Head of caudate nucleus (tissue), 42 donors: ENCODE measurements at regions not wholly inside any gene's neighbourhood (a gene's known extent, or its start where the extent isn't known, plus 50 kb on each side); places are given as distances from the start of the nearest gene placed in this dataset.

ENCODE experiments used
- DNase-seq, 42 donors: peaks; one replicate each; pipeline versions ENCODE4 v3.0.0 to v3.0.0-alpha.2; 2020 to 2021; ENCODE audit warnings: mixed read lengths in 7 of 42
- intact Hi-C: fragments of 100-400 bp; cut with DNase I; formaldehyde crosslinking; loops from one replicate; pipeline ENCODE4 v1.15.0; 2022

- no peak for DNase-seq
These were observed 378.2 kb upstream of the KAZN start for GRCh38 chr1:14220324-14220723.

DNA sequence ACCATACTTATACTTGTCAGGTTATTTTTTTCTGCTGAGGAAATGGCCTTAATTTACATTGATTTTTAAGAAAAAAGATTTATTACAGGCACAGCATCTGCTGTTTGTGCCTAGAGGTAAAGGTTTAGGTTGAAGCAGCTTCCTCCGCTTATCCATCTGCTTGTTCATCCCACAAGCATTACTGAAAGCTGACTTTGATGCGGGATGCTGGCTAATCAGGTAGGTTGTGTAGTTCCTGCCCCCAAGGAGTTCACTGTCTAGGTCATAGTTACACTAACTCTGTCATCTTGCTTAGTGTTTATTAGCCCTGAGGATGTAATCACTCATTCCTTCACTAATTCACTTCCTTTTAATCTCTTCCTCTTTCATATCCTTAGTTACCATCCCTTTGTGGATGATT is 377.7 kb upstream of the KAZN start:
- intact Hi-C loops, result no loop called here
- no peak for DNase-seq

More at GRCh38 chr1:14220324-14220723, 378.2 kb upstream of the KAZN start:
- intact Hi-C loops, result no loop called here

DNA sequence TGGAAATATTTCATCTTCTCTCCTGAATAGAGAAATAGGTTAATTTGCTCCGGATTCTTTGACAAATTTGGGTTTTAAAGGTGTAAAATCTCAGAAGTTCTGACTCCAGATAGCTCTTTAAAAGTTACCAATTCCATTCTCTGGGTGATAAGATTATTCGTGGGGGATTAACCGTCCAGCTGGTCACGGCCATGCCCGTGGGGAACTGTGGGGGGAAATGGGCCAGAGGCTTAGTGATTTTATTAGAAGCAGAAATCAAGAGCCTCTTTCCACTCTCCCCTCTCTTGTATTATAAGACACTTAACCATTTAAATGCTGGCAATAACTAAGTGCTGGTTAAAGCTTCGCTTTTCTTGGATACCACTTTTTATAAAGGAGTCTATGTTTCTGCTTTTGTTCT is 376.4 kb upstream of the KAZN start:
- DNase-seq, result no peak
- intact Hi-C loops, result no loop called here

DNA sequence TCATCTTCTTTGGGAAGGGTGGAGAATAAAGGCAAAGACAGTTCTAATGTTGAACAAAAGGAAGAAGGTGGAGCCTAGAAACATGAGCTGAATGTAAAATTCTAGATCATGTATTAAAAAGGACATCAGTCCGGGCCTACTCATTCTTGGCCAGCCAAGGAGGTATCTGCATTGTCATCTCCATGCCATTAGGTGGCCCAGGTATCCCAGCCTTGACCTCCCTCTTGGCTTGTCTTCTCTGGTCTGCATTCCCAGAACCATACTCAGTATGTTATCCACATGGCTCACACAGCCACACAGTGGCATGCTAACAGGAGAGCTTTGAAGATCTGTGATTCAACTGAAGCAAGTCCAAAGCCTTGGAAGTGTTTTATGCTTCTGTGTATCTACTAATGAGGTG is 369.8 kb upstream of the KAZN start:
- intact Hi-C loops, result no loop called here

GRCh38 chr1:14233510-14233909 is 365.0 kb upstream of the KAZN start:
- intact Hi-C loops, result no loop called here

More for the DNA sequence above, 369.8 kb upstream of the KAZN start:
- no peak for DNase-seq

DNA sequence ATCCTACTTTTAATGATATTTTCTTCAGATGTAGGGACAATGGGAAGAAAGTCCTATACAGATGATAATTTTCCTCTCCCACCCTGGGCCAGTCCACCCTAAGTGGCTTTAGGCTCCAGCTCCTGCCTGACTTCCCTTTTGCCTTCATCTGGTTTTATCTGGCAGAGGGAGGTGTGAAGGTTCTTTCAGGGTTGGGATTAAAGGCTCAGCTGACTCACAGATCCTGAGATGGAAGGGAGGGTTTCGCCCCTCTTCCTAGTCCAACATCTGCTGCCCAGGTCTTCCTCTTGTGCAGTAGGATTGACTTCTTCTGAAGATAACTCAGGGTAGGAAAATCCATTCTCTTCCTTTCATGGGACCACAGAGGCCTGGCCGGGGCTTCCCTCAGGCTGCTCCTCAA is 362.4 kb upstream of the KAZN start:
- no peak for DNase-seq
- intact Hi-C loops, result no loop called here

More at GRCh38 chr1:14233510-14233909, 365.0 kb upstream of the KAZN start:
- DNase-seq, result no peak

GRCh38 chr1:14238472-14239307 is 359.8 kb upstream of the KAZN start:
- intact Hi-C loops, result no loop called here
- DNase-seq, result peak in 5 of 42 donors; percentile 14 to 50 (median 22)

- DNase-seq, result no peak
- intact Hi-C loops, result no loop called here
These were observed 358.2 kb upstream of the KAZN start for GRCh38 chr1:14240265-14240664.

- intact Hi-C loops, result no loop called here
- no peak for DNase-seq
These were observed 356.4 kb upstream of the KAZN start for GRCh38 chr1:14242123-14242522.

- intact Hi-C loops, result no loop called here
- DNase-seq, result no peak
These were observed 355.6 kb upstream of the KAZN start for GRCh38 chr1:14242870-14243269.

DNA sequence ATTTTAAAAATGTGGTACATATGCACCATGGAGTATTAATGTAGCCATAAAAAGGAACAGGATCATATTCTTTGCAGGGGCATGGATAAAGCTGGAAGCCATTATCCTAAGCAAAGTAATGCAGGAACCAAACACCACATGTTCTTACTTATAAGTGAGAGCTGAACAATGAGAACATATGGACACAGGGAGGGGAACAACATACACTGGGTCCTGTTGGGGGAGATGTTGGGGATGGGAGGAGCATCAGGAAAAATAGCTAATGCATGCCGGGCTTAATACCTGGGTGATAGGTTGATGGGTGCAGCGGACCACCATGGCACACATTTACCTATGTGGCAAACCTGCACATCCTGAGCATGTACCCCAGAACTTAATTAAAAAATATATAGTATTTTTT is 352.5 kb upstream of the KAZN start:
- no peak for DNase-seq
- intact Hi-C loops, result no loop called here

DNA sequence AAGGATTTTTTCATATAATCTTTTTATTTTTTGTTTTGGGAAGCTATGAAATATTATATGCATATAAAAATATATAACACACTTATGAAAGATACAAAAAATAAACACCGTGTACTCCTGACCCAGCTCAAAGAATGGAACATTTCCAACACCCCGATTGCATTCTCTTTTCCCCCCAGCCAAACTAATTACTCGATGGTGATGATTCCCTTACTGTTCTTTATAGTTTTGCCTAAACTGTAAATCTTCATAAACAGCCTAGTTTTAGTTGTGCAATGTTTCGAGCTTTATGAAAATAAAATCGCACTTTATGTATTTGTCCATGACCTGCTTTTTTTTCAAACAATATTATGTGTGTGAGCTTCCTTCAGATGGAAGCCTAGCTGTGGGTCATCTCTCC is 352.0 kb upstream of the KAZN start:
- intact Hi-C loops, result no loop called here
- DNase-seq, result no peak

DNA sequence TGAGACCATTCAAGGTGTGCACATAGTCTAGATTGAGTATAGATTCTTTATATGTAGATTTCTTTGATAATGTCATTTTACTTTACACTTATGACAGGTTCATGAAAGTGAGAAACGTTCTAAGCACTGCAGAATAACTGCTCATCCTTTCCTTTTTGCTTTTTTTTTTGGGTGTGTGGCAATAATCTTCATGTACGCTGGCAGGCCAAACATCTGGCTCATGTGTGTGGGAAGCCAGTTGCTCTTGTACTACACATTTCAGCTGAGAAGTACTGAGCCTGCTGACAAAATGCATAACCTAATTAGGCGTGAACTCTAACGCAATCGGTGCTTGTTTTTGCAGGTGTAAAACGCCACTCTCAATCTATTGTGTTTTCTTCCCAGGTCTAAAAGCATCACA is 350.8 kb upstream of the KAZN start:
- intact Hi-C loops, result no loop called here

DNA sequence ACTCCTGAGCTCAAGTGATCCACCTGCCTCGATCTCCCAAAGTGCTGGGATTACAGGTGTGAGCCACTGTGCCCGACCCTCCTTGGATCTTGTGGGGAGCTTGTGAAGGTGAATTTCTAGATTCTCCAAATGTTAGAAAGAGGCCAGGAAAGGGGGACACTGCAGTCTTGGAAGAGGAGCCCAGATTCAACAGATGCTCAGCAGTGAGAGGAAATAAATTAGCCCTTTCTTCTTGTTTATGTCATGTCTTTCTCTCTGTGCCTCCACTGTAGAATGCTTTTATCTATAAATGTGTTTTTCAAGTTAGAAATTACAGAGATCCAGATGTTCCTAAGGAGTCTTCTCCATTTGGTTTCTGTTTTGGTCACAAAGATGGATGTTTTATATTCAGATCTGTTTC is 346.6 kb upstream of the KAZN start:
- DNase-seq, result no peak

More for the DNA sequence above, 350.8 kb upstream of the KAZN start:
- no peak for DNase-seq

DNA sequence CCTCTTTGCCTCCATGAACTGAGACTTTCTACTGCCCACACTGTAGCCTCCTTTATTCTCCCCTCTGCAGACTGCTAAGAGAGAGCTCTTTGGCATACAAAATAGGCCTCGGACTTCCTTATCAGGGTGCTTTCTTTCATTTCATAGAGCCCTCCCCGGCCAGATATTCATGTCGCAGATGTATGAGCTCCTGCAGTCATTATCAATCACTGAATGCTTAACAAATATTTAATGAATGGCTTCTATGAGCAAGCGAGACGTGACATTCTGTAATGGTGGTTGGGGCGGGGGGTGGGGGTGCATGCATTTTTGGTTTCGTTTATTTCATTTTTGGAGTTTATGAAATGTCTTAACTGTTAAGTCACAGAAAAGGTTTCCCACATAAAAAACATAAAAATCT is 344.8 kb upstream of the KAZN start:
- intact Hi-C loops, result loop anchor here (10.0 kb wide), 1 partner anchor 139 kb away; no protein-coding TSS in a partner anchor
- DNase-seq, result no peak

More for the DNA sequence above, 346.6 kb upstream of the KAZN start:
- intact Hi-C loops, result loop anchor here (10.0 kb wide), 1 partner anchor 137 kb away; no protein-coding TSS in a partner anchor

DNA sequence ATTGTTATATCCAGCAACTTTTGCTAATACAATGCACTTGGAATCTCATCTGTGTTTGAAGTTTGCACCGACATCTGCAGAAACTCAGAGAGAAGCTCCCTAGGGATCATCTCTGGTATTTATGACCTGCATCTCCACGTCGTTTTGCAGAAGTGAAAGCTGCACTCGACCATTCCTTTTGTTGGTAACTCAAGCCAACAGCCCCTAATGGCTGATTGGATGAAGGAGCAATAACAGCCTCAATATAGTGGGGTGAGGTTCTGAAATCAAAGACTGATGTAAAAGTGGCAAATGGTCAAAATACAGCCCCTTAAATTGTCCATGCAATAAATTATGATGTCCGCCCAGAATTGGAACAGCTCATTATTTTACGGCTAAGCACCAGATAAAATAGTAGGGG is 344.2 kb upstream of the KAZN start:
- intact Hi-C loops, result loop anchor here (10.0 kb wide), 1 partner anchor 139 kb away; no protein-coding TSS in a partner anchor
- no peak for DNase-seq

DNA sequence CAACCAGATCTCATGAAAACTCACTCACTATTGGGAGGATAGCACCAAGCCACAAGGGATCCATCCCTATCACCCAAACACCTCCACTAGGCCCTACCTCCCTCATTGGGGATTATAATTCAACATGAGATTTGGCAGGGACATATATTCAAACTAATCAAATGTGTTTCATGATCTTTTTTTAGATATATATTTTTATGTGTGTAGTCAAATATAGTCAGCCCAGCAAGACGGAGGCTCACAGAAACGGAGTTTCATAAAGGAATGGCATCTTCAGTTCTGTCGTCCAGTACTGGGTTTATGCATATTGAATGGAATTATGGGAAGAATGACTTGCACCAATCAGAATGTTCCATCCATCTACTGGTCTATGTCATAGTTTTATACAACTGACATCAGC is 343.3 kb upstream of the KAZN start:
- intact Hi-C loops, result loop anchor here (10.0 kb wide), 1 partner anchor 140 kb away; no protein-coding TSS in a partner anchor
- no peak for DNase-seq

- peak in 17 of 42 donors; percentile 11 to 75 (median 40) for DNase-seq
- intact Hi-C loops, result loop anchor here (10.0 kb wide), 1 partner anchor 141 kb away; no protein-coding TSS in a partner anchor
These were observed 342.8 kb upstream of the KAZN start for GRCh38 chr1:14255711-14256110.

GRCh38 chr1:14259191-14259757 is 339.2 kb upstream of the KAZN start:
- DNase-seq, result peak; percentile 83 to 98 (median 92)
- intact Hi-C loops, result loop anchor here (10.0 kb wide), 1 partner anchor 144 kb away; no protein-coding TSS in a partner anchor

DNA sequence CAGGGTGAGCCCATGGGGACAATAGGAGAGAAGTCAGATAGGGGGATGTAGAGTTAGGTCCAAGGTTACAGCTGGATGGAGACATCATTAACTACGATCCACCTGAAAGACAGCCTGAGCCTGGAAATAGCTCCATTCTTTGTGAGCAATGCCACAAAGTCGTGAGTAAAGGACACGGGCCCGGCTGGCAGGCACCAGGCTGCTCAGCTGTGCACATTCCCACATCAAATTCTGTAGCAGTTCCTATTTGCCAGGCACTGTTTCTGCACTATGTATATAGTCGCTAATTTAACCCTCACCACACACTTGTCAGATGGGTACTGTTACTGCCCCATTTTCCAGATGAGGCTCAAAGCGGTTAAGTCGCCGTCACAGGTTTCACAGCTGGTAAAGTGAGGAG is 338.0 kb upstream of the KAZN start:
- no peak for DNase-seq
- intact Hi-C loops, result loop anchor here (10.0 kb wide), 1 partner anchor 154 kb away; no protein-coding TSS in a partner anchor
